ENCODE measurements at regions not wholly inside any gene's neighbourhood (a gene's known extent, or its start where the extent isn't known, plus 50 kb on each side); places are given as distances from the start of the nearest gene placed in this dataset.
A peak's percentile ranks its signal among the peaks of the same experiment; 100 is the strongest.

DNA sequence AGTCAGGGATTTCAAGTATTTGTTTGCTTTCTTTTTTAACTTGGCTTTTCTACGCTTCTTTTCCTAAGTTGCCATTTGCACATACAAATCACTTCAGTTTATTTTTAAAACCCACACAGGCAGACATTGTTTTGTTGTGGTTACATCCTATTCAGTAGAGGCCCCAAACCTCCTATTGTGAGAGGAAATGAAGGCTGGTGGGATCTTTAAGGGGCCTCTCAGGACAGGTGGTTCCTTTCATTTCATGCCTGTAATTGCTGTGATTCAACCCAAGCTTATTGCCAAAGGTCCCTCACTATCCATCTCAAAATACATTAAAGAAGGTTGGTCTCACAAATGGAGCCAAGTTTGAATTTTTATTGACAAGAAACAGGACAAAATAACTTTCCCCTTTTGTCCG is 257.1 kb downstream of the ADAMTS20 start:
- no peak for DNase-seq (ENCODE audit: low read depth)

DNA sequence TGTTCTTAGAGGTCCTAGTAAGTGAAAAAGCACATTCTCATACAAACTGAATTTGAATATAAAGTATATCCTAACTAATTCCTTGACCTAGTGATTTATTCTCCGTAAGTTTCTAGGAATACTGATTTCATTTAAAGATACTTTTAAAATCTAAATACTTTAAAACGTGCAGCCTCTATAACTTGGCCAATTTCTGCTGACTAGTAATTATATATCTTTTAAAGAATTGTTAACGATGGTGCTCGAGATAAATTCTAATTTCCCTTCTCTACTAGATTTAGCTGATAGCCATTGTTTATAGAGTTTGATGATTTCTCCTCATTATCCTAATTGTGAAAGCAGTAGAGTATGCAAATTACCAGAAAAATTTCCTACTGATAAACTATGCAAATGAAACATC is 257.9 kb downstream of the ADAMTS20 start:
- no peak for DNase-seq (ENCODE audit: low read depth)

DNA sequence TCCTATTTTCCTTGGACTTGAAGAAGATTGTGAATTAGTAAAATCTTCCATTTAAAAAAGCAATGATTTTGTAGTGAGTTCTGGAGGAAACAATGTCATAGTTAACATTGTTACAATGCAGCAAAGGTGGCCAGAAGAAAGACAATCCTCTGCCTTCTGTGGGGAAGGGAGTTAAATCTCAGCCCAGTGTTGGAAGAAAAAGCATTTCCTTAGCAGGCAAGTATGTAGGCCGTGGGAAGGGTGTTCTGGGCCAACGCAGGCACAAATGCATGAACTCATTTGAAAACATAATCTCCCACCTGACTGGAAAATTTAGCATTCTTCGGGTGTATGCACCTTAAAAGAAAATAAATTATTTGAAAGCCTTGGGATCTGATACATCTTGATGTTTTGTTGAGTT is 258.6 kb downstream of the ADAMTS20 start:
- no peak for DNase-seq (ENCODE audit: low read depth)

DNA sequence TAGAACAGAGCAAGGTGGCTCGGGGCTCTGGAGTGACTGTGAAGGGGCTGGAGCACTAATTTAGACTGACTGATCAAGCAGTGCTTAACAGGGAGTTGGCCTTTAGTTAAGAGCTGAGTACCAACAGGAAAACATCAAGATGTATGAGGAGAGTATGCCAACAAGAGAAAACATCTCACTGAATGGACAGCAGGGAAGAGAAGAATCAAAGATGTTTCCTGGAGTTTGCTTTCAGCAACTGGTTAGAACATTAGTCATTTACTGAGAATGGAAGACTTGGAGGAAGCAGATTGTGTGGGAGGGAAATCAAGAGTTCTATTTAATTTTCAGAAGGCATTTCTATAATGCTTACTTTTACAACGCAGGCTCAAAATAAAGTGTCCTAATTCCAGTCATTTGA is 259.3 kb downstream of the ADAMTS20 start:
- no peak for DNase-seq (ENCODE audit: low read depth)

DNA sequence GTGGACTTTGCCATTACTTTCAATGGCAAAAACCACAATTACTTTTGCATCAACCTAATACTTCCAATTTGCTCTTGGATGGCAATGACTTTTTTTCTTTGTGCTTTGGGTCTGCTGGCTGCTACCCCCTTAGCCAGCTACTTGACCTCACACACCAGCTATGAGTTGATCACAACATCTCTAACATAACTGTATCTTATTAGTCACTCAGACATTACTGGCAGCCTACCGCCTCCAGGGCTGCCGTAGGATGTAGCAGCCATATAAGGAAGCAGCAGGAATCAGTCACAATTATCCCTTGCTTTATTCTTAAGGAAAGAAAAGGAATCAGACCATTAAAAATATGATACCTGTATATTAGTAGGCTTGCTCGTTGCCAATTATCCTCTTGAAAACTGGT is 260.5 kb downstream of the ADAMTS20 start:
- DNase-seq (ENCODE audit: low read depth): no peak

DNA sequence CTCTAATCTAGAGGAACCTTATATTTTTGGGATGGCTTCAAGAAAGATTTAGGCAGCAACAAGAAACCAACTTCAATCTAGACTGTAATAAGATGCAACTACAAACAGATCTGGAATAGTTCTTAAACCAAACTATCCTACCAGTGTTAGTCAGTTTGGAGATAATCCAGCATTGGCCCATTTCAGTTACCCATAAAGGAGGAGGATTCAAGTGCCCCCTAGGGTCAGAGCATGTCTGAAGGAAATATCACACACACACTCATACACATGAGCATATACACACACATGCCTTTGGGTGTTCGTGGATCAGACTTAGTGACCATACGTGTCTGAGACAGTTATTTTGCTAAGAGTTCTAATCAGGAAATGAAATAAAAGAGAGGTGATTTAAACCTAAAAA is 261.2 kb downstream of the ADAMTS20 start:
- DNase-seq (ENCODE audit: low read depth): no peak

DNA sequence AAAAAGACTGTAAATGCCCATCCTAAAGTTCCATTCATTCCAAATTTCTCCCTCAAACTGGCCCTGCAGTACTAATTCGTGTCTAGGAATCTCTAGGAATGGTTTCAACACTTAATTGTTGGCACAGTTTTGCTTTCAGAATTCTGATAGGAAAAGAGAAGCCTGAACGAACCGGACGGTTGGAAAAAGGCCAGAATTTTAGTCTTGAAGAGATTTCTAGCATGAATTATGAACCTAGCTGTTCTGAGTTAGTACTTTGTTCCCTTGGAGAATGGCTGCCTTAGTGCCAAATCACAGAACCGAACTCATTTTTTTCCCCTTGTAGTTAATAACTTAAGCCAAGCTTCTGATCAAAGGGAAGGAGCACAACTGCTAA is 262.6 kb downstream of the ADAMTS20 start:
- DNase-seq (ENCODE audit: low read depth): no peak

DNA sequence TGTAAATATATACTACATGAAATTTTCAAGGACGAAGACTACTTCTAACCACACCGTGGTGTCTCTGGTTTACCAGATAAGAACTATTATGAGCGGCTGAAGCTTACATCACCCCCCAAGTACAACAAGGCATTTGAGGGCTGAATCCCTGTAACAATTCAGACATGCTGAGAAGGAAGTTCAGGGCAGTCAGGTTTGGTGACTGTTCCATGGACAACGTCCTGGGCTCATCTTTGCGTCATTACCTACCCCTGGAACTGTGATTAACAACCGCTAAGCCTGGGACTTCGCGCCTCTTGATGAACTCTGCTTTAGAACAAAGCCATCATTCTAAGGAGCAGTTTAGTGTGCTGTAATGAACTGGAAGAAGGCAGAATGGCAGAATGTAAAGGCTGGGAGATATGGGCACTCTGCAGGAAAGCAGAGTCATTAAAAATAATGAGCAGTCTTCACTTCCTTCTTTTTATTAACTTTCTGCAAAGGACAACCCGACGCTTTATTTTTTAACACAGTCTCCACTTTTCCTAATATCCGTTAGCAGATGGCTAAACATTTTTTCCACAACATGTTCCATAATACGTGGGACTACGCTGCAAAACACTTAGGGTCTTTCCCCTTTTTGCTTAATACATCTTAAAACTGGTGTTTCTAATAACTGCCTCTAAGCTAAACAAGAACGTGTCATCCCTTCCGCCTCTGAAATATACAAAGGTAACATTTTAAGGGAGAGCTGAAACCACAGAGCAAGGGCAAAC is 263.2 kb downstream of the ADAMTS20 start:
- DNase-seq (ENCODE audit: low read depth): no peak

DNA sequence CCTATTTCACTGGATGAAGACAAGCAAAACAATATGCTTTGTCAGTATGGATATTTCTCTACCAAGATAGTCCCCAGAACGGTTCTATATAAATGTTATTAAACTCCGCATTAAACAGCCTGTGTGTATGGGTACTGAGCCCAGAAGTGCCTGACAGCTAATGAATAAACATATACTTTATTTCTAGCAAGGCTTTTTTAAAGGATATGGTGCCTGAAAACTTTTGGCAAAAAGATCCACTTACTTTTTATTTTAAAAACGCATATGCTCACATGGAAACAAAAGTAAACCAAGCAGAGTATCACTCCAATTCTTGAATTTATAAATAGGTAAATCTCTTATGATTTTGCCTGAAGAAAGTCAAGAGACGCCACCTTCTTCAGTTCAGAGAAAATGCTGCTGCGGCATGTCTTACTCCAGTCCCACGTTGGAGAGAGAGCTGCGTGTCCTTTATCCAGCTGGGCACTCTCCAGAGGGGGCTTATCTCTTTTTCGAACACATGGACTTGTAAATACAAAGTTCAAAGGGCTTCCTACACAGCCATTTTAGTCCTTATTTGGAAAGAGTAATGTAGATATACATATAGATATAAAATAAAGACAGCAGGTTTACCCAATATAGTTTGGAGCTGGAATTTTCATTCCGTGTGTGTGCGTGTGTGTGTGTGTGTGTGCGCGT is 264.2 kb downstream of the ADAMTS20 start:
- DNase-seq (ENCODE audit: low read depth): no peak

DNA sequence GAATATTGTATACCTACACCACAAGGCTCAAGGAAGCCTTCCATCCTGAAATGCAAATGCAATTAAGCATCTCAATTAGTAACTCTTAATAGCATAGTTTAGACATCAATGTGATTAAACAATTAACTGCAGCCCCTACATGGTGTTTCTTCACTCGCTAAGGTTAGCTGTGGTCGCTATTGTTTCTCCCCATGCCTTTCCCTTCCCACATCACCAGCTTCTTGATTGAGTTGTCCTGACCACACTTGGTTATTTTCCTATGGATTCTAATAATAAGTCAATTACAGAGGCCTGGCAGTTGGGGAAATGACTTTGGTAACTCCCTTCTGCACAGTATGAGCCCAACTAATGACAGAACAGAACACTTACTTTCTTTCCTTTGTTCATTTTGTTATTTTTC is 265.0 kb downstream of the ADAMTS20 start:
- DNase-seq (ENCODE audit: low read depth): no peak

DNA sequence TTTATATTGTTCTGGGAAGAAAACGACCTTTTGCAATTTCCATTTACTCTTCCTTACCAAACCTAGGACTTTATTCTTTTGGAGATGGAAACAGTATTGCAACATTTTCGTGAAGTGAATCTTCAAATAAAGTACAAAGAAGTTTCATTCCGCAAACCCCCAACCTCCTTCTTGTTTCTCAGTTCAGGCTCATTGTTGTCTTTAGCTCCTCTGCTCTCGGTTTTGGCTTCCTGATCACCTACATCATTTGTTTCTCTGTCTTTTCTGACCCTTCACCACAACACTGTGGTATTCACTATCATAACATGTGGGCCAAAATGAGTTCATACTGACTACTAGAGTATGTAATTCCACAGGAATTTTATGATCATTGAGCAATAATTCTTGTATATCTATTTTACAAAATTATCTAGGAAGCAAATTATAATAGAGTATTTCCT is 266.8 kb downstream of the ADAMTS20 start:
- peak; percentile 51 for DNase-seq (ENCODE audit: low read depth)

DNA sequence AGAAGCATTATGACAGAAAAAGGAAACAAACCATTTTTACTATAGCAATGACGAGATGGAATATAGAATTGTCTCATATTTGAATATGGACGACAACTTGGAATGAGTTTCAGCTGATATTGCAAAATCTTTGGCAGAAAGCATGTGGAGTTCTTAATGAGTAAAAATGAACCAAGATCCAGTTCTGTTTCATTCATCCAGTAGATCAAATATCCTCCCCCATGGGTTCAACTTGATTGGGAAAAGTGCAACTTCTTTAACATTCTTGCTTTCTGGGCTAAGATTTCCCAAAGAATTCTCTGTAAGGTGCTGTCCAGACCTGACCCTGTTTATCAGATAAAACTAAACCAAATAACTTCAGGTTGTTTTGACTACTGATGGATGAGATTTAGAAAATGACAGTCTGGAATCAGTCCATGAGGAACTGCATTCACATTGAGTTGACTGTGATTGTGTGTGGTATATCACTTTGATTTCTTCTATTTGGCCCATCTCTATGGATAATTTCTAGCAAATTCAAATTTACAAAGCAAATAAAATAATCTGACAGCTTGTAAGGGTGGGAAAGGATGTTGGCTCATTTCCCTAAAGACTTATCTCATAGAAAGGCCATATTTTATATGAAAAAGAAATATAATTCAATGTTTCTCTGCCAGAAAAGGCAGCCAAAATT is 267.4 kb downstream of the ADAMTS20 start:
- DNase-seq (ENCODE audit: low read depth): no peak

DNA sequence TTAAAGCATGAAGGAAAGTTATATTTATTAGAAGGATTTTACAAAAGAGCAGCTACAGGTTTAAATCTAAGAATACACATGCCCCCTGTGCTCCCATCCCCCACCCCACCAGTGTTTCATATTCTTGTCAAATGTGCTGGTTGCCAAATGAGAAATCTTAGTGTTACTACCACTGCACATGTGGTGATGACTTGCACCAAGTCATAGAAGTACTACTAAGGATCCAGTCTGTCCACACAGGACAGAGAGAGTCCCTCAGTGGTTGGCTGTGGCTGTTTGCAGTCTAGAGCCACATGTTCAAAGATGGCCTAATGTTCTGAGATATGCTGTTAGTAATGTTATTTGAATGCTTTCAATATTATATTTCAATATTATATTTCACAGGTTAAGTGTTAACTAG is 268.8 kb downstream of the ADAMTS20 start:
- no peak for DNase-seq (ENCODE audit: low read depth)

DNA sequence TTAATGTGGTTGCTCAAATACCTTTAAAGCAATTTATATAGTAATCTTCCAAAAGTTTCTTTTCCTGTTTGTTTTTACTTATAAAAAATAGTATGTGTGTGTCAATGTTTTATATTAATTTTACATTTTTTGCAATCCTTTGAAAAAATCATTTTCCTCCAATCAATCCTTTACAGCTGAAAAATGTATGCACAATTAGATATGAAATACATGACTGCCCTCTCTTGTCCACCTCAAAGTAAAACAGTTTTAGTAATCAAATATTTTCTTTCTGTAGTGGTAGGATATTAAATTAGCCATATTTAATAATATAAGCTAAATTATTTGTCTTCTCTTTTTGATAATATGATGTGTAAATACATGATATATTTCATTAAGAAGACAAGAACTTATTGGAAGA is 269.9 kb downstream of the ADAMTS20 start:
- DNase-seq (ENCODE audit: low read depth): no peak

DNA sequence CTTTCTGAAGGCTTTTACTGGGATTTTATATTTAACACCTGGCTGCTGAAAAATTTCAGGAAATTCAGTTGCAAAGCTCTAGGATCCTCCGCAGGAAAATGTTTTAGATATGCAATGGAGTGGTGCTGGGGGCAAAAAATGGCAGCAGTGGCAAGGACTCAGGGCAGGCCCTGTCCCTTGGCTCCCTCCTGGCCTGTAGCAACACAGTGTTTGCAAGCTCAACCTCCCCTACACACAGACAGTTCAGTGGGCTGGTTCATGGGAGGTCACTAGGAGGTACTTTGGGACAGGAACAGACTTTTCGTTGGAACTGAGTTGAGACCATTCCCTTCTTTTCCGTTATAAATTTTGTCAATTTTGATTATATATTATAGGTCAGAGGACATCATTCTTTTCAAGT is 270.4 kb downstream of the ADAMTS20 start:
- DNase-seq (ENCODE audit: low read depth): no peak

DNA sequence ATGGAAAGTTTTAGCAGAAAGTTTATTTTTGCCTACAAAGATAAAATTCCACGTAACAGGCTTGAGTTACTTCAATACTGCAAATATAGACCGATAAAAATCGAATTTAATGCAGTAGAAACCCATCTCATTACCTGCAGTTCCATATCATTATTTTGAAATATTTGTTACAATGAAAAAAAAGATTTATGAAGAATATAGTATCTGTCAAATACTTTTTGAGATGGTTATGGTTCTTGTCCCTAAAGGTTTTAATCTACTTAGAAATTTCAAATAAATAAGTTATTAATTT is 273.5 kb downstream of the ADAMTS20 start:
- no peak for DNase-seq (ENCODE audit: low read depth)

DNA sequence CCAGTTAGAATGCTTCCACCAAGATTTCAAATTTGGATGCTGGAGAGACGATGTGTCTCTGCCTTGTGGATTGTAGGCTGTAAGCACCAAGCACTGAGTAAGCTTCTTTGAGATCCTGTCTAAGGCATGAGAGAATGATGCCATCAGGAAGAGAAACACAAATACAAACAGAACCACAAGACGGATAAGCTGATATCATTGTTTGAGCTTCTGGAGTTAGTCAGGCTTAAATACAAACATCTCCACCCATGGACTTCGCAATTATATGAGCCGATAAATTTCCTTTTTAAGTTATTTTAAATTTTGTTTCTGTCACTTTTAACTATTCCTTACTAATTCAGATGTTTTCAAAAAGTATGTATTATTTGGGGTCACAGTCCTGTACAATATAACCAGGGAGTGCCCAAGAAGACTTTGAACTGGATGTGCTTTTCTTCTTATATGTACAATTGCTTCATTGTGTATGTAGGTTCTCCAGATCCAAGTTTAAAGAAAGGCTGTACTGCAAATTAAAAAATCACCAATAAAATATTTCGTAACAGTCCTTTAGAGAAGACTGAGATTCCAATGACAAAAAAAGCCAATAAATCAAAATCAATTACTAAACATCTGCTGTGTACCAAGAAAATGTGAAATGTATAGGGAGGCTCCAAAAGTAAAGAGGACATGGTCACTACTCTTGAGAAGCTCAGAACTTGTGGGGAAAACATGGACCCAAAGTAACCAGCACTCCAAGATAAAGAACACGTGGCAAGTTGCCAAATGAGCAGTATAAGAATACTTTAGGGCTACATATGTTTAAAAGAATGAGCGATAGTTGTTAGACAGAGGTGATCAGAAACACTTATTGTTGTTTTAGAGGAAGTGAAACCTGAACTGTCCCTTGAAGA is 274.1 kb downstream of the ADAMTS20 start:
- DNase-seq (ENCODE audit: low read depth): no peak

DNA sequence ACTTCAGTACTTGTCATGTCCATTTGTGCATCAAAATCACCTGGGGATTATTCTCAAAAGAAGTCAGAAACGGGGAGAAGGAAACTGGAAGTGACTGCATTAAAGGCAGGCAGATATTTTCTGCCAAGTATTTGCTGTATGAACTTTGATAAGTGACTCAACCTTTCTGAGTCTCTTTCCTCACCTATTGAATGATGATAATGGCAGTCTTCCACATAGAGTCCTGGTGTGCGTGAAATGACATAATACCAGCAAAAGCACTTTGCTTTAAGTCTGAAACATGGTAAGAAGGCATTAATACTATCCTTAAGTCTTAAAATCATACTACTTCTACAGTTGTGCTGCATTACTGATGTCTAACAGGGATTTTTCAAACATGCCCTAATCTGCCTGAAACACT is 278.5 kb downstream of the ADAMTS20 start:
- no peak for DNase-seq (ENCODE audit: low read depth)

DNA sequence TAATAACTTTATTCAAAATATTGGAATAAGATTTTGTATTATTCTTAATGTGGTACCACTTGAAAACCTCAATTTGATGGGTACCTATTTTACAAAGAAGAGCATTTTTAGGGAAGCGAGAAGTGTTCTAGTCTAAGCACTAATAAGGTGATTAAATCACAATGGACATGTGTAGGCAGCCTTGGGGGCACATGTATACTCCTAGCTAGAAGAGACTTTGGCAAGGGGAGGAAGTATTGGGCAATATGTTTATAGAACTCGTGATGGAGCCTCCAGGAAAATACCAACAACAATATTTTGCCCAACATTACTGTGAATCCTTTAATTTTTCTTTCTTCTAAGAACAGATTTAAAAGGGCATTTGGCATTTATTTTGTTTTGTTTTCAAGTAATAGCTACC is 280.3 kb downstream of the ADAMTS20 start:
- no peak for DNase-seq (ENCODE audit: low read depth)

DNA sequence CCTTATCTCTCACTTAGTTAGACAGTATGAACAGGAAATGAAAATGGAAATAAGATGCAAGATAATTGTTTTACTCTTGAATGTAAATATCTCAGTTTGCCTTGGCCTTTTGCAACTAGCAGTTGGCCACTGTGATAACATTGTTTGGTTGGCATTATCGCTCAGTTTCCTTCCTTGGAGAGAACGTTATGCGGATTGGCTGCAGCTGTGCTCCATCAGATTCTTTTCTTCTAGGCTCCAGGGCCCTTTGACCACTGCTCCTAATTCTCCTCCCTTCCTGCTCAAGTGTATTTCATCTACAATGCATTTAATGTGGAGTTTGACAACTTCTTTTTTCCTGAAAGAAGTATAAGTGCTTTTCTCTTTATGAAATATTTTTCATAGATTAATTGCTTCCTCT is 284.2 kb downstream of the ADAMTS20 start:
- DNase-seq (ENCODE audit: low read depth): no peak

DNA sequence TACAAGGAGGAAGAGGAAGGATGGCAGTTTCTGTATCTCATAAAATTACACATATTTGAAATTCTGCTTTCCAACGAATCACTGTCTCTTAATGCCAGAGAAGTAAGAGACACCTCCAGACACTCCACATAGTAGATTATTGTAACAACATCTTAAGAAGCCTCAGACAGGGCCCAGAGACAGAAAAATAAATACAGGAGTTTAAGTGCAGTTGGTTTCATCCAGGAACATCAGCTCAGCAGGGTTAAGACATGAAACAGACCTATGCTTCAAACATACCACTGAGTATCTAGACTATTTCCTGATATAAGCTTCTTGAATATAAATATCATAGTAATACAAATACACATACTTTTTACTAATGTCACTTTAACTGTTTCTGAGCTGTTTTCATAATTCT is 290.3 kb downstream of the ADAMTS20 start:
- DNase-seq (ENCODE audit: low read depth): no peak

DNA sequence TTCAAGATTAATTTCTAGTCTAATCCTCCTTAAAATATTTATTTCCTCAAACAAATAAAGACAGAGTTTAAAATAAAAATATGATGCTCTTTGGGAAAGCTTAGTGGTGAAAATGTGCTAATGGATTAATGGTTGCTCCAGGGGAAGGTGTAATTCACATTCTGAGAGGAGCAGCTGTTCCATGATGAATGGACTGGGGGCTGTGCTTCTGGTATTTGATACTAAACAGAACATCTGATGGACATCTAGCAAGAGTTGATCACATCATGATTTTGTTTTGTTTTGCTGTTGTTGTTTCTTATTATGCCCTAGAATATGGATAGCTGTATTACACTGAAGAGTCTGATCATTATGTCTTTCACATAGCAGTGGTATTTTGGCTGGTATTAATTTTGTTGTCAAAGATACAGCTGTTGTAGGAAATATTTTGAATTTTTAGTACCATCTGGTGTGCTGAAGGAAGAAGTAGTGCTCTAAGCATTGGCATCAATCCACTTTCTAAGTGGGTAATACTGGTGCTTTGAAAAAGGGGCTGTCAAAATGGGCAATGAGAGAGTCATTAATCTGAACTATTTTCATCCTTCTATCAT is 296.4 kb downstream of the ADAMTS20 start:
- no peak for DNase-seq (ENCODE audit: low read depth)
